Stomach (tissue), 8 donors: ENCODE measurements at regions not wholly inside any gene's neighbourhood (a gene's known extent, or its start where the extent isn't known, plus 50 kb on each side); places are given as distances from the start of the nearest gene placed in this dataset.

Experiments used
- DNase-seq, 2 donors: peaks; one replicate each; pipeline versions ENCODE4 v3.0.0 to v3.0.0-alpha.2; 2013 to 2019
- H3K27ac ChIP-seq, 5 donors: fragments of 200-600 bp in 4 of 5; sonication (generic) in 4 of 5; one replicate each; pipeline ENCODE4 v1.5.1; 2013 to 2019; ENCODE audit warnings: mild to moderate bottlenecking in 1 of 5, moderate library complexity in 1 of 5
- H3K27me3 ChIP-seq, 3 donors: fragments of 200-600 bp; sonication (generic); one replicate each; pipeline ENCODE4 v1.5.1; 2017 to 2019; ENCODE audit warnings: mixed run types in 1 of 3
- H3K36me3 ChIP-seq, 4 donors: fragments of 200-600 bp; sonication (generic); 1 replicate in 3 of 4; 2 replicates in 1 of 4; pipeline ENCODE4 v1.5.1; 2016 to 2019
- H3K4me1 ChIP-seq, 4 donors: fragments of 200-600 bp; sonication (generic); one replicate each; pipeline ENCODE4 v1.5.1; 2016 to 2019
- H3K4me3 ChIP-seq, 4 donors: fragments of 200-600 bp; sonication (generic) in 3 of 4; one replicate each; pipeline ENCODE4 v1.5.1; 2016 to 2019; ENCODE audit warnings: mild to moderate bottlenecking in 1 of 4
- H3K9me3 ChIP-seq, 4 donors: fragments of 200-600 bp; sonication (generic); one replicate each; pipeline ENCODE4 v1.5.1; 2016 to 2019
- CTCF ChIP-seq, 7 experiments: fragments of 450-650 bp in 4 of 7; fragments of 200-600 bp in 3 of 7; sonication (generic) in 3 of 7; IDR thresholded peaks; one replicate each; pipeline ENCODE4 v1.5.1; 2016 to 2019; ENCODE audit warnings: antibody characterized with exemption in 7 of 7, control low read depth in 2 of 7, mild to moderate bottlenecking in 1 of 7
- EP300 ChIP-seq: sonication (generic); formaldehyde crosslinking; IDR thresholded peaks from one replicate; pipeline ENCODE4 v1.6.1; 2017; ENCODE audit warnings: antibody characterized with exemption
- POLR2A ChIP-seq, 4 donors: fragments of 450-650 bp; IDR thresholded peaks; one replicate each; pipeline ENCODE4 v1.6.1; 2016; ENCODE audit warnings: antibody characterized with exemption in 4 of 4, control low read depth in 2 of 4, mild to moderate bottlenecking in 1 of 4, moderate library complexity in 1 of 4
- POLR2AphosphoS5 ChIP-seq, 3 donors: sonication (generic); formaldehyde crosslinking; IDR thresholded peaks; one replicate each; pipeline ENCODE4 v1.6.1; 2016; ENCODE audit warnings: antibody characterized with exemption in 3 of 3
- WGBS, 5 donors: extraction: QIAGEN DNeasy Blood & Tissue Kit in 3 of 5; methylation state at CpG; one replicate each; pipeline versions ENCODE4 v1.1.5 to v1.1.7; 2013 to 2018; 5-methylcytosine and 5-hydroxymethylcytosine counted together
- intact Hi-C: fragments of 100-400 bp; cut with DNase I; formaldehyde crosslinking; loops from one replicate; pipeline ENCODE4 v1.15.1; 2023; ENCODE audit warnings: low total_unique reads
- donor health status: healthy with polysubstance abuse.
- donor health status: Bipolar disorder and iron deficiency.
- donor health status: healthy.

- H3K4me3 ChIP-seq: no peak overlapping the region
- H3K4me1 ChIP-seq: no peaks in the 10 kb centered on the region
- TF ChIP-seq CTCF (IDR thresholded peaks at IDR 0.05): no peak
- TF ChIP-seq EP300: no peak
- TF ChIP-seq POLR2A (IDR thresholded peaks at IDR 0.05): no peak
- TF ChIP-seq POLR2AphosphoS5 (IDR thresholded peaks at IDR 0.05): no peak
- H3K27me3 ChIP-seq: no peaks in the 10 kb centered on the region
- intact Hi-C loops: no loop called here
- no peaks in the 10 kb centered on the region for H3K36me3 ChIP-seq
- no peaks in the 10 kb centered on the region for H3K9me3 ChIP-seq
- no peak for DNase-seq
- 73 to 91% (median 82%) methylated on average over 1 of the region's 1 CpG for WGBS, 5 donors
- H3K27ac ChIP-seq: no peak overlapping the region
Observed at GRCh38 chr13:104309431-104309830, 1243.2 kb upstream of the SLC10A2 start.

- DNase-seq: peak in 1 of 2 donors; percentile 30
Observed at GRCh38 chr13:104301171-104301975, 1235.2 kb upstream of the SLC10A2 start.

DNA sequence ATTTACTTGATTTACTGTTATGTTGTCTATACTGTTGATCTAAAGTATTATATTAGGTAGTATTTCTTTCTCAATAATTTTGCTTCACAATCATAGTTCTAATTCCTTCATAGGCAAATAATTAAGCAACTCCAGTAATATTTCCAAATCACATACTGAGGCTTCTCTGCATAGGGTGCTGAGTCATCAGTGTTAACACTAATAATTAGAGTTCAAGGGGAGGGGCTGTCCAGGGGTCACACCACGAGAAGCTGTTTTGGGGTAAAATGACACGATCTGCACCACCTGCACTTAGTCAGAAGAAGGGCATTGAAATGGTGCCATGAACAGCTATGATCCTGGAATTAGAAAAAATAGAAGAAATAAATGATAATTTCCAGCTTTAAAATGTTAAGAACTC, 1230.9 kb upstream of the SLC10A2 start:
- Histone ChIP-seq H3K4me1 (no peaks in the 10 kb centered on the region), H3K9me3 (no peaks in the 10 kb centered on the region), H3K27me3 (no peaks in the 10 kb centered on the region), H3K4me3 (no peak overlapping the region), H3K27ac (no peak overlapping the region), H3K36me3 (no peaks in the 10 kb centered on the region)
- TF ChIP-seq POLR2A (IDR thresholded peaks at IDR 0.05) (no peak), POLR2AphosphoS5 (IDR thresholded peaks at IDR 0.05) (no peak), EP300 (no peak), CTCF (IDR thresholded peaks at IDR 0.05) (no peak)
- DNase-seq: no peak
- WGBS, 5 donors: 56 to 81% (median 71%) methylated on average over 2 of the region's 2 CpGs
- intact Hi-C loops: no loop called here

More at GRCh38 chr13:104301171-104301975, 1235.2 kb upstream of the SLC10A2 start:
- H3K4me1 ChIP-seq: no peaks in the 10 kb centered on the region
- no peaks in the 10 kb centered on the region for H3K36me3 ChIP-seq
- H3K27me3 ChIP-seq: no peaks in the 10 kb centered on the region
- TF ChIP-seq POLR2A (IDR thresholded peaks at IDR 0.05) (no peak), EP300 (no peak), POLR2AphosphoS5 (IDR thresholded peaks at IDR 0.05) (no peak), CTCF (IDR thresholded peaks at IDR 0.05) (no peak)
- H3K4me3 ChIP-seq: no peak overlapping the region
- no peak overlapping the region for H3K27ac ChIP-seq
- H3K9me3 ChIP-seq: no peaks in the 10 kb centered on the region
- WGBS, 5 donors: 57 to 74% (median 68%) methylated on average over 4 of the region's 4 CpGs
- intact Hi-C loops: no loop called here

DNA sequence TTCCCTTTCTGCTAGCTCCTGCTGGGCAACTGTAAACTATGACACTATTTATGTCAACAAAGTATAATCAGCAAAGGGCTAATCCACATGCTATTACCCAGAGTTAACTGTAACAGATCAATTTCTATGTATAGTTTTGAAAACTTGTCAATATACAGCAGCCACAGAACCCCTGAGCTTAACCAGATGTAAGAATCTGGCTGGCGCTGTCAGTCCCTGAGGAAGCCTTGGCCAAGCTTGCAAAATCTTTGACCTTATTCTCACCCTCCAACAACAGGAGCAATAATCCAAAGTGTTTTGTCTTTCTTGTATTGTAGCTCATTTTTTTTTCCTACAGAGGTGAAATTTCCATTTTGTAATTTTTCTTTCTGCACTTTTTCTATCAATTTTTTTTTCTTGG, 1230.1 kb upstream of the SLC10A2 start:
- H3K4me1 ChIP-seq: no peaks in the 10 kb centered on the region
- no peak for TF ChIP-seq POLR2A (IDR thresholded peaks at IDR 0.05)
- TF ChIP-seq CTCF (IDR thresholded peaks at IDR 0.05): no peak
- no peak for TF ChIP-seq POLR2AphosphoS5 (IDR thresholded peaks at IDR 0.05)
- TF ChIP-seq EP300: no peak
- H3K27ac ChIP-seq: no peak overlapping the region
- no peaks in the 10 kb centered on the region for H3K27me3 ChIP-seq
- H3K4me3 ChIP-seq: no peak overlapping the region
- no peaks in the 10 kb centered on the region for H3K9me3 ChIP-seq
- peak in 1 of 2 donors; percentile 22 for DNase-seq
- intact Hi-C loops: no loop called here
- WGBS, 5 donors: 75 to 89% (median 88%) methylated on average over 1 of the region's 1 CpG
- H3K36me3 ChIP-seq: no peaks in the 10 kb centered on the region
